DMS153 (cell line): ENCODE measurements at regions not wholly inside any gene's neighbourhood (a gene's known extent, or its start where the extent isn't known, plus 50 kb on each side); places are given as distances from the start of the nearest gene placed in this dataset.
"Not testable (repeated sequence)": the region's sequence is repeated elsewhere in the genome, so short reads cannot be mapped to it uniquely, and the experiment has no call there.

Experiments used
- DNase-seq: peaks from one replicate; lab custom pipeline; 2025; lab: John Stamatoyannopoulos, UW

DNA sequence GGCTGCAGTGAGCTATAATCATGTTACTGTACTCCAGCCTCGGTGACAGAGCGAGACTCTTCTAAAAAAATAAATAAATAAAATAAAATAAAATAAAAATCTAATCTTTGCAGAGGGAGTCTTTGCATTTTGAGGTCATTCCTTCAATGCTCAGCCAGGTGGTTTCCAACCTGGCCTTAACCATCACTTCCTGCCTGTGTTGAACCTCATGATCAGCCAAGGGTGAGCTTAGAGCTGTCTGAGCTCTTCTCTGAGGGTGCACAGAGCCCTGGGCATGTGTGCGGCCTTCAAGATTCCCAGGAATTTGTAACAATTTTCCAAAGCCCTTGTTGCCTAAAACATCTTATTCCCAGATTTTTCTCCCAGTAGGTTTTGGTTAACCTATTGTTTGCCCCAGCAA lies 94.3 kb downstream of the KCNJ12 start:
- not testable (repeated sequence) for DNase-seq

- no peak for DNase-seq
Measured at GRCh38 chr17:21470861-21471260, 94.7 kb downstream of the KCNJ12 start.

DNA sequence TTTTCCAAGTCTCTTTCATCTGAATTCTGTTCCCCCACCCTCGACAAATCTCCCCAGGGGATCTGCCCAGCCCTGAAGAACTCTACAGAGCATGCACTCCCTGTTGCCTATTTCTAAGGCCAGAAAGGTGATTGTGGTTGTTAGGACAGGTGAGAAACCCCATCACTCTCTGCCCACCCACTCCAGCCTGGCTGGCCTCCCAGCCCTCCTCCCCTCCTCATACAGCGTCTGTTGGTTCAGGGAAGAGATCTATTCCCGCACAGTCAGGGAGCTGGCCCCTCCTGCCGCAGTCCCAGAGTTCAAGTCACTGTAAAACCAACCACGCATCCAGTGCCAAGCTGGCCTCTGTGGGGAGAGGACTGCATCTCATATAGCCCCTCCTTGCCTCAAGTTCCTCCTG lies 98.7 kb downstream of the KCNJ12 start:
- DNase-seq, result no peak

DNA sequence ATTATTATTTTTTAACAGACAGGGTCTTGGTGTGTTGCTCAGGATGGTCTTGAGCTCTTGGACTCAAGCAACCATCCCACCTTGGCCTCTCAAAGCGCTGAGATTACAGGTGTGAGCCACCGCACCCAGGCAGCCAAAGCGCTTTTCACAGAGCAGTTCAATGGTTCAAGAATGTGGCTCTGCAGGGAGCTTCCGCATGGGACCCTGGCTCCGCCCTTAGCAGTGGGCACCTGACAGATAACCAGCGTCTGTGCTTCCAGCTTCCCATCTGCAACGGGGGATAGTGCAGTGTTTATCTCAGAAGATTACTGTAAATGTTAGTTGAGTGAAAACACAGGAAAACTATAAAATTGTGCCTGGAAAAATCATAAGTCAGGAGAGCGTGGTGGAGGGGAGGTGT lies 99.4 kb downstream of the KCNJ12 start:
- no peak for DNase-seq

DNA sequence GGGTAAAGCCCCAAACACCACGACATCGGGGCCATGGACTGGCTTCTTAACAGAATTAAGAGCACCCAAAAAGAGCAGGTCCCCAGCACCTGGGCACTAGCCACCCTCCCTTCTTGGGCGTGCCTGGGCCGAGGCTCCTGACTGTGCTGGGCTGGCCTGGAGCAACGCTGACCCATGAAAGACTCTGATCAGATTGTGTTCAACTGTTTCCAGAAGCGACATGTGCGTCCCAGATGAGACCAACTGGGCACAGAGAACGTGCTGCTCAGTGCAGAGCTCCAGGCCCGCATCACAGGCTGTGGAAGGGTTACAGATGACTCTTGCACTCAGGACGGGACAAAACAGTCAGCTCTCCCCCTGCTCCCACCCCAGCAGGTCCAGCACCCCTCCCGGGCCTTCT lies 100.7 kb downstream of the KCNJ12 start:
- DNase-seq, result no peak

GRCh38 chr17:21482189-21482865 lies 106.2 kb downstream of the KCNJ12 start:
- no peak for DNase-seq

- DNase-seq, result not testable (repeated sequence)
Measured at GRCh38 chr17:21488043-21488442, 111.9 kb downstream of the KCNJ12 start.

DNA sequence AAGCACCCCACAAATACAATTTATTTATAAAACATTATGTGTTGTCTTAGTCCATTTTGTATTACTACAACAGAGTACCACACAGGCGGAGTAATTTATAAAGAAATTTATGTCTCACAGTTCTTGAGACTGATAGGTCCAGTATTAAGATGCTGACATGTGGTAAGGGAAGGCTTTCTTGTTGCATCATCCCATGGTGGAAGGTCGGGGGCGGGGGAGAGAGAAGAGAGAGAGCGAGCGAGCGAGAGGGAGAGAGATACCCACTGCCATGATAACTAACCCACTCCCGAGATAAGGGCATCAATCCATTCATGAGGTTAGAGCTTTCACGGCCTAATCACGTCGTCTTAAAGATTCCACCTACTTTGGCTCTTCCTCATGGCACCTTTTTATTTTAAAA lies 117.8 kb downstream of the KCNJ12 start:
- DNase-seq, result no peak

- DNase-seq, result no peak
Measured at GRCh38 chr17:21495281-21495680, 119.1 kb downstream of the KCNJ12 start.

GRCh38 chr17:21500064-21500463 lies 123.9 kb downstream of the KCNJ12 start:
- DNase-seq, result no peak

- not testable (repeated sequence) for DNase-seq
Measured at GRCh38 chr17:21501927-21502700, 126.0 kb downstream of the KCNJ12 start.

- DNase-seq, result no peak
Measured at GRCh38 chr17:21505819-21506815, 130.0 kb downstream of the KCNJ12 start.

GRCh38 chr17:21507806-21508205 lies 131.6 kb downstream of the KCNJ12 start:
- not testable (repeated sequence) for DNase-seq

DNA sequence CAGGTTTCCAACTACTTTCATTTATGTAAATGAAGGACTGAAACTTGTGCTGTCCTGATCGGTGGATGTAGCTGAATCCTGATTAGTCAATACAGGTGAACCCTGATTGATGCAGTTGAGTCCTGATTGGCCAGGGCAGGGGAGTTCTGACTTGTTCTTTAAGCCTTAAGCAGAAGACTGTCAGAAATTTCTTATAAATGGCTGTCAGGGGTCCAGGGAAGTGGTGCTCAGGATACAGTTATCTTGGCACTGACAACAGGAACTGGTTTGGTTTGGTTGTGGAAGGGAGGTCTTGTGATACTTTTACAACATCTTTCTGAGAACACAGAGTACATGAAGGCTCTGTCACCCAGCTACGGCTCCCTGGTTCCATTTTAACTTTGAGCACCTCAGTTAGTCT lies 132.1 kb downstream of the KCNJ12 start:
- no peak for DNase-seq

- not testable (repeated sequence) for DNase-seq
Measured at GRCh38 chr17:21509356-21509755, 133.2 kb downstream of the KCNJ12 start.

DNA sequence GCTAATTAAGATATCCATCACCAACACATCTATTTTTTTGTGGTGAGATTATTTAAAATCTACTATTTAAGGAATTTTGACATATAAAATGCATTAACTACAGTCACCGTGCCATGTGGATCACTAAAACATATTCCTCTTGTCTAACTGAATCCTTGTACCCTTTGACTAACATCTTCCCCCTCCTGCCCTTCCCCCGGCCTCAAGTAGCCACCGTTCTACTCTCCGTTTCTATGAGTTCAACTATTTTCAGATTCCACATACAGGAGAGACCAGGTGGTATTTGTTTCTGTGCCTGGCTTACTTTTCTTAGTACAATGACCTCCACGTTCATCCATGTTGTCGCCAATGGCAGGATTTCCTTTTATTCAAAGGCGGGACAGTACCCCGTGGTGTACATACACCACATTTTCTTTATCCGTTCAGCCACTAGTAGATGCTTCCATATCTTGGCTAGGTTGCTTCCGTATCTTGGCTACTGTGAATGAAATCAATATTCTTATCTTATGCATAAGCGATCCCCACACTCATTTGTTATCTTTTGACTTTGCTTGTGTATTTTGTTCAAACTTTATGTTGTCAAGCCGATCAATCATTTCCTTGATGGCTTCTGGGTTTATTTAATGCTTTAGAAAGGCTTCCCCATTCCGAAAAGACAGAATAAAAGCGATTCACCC lies 134.7 kb downstream of the KCNJ12 start:
- no peak for DNase-seq

DNA sequence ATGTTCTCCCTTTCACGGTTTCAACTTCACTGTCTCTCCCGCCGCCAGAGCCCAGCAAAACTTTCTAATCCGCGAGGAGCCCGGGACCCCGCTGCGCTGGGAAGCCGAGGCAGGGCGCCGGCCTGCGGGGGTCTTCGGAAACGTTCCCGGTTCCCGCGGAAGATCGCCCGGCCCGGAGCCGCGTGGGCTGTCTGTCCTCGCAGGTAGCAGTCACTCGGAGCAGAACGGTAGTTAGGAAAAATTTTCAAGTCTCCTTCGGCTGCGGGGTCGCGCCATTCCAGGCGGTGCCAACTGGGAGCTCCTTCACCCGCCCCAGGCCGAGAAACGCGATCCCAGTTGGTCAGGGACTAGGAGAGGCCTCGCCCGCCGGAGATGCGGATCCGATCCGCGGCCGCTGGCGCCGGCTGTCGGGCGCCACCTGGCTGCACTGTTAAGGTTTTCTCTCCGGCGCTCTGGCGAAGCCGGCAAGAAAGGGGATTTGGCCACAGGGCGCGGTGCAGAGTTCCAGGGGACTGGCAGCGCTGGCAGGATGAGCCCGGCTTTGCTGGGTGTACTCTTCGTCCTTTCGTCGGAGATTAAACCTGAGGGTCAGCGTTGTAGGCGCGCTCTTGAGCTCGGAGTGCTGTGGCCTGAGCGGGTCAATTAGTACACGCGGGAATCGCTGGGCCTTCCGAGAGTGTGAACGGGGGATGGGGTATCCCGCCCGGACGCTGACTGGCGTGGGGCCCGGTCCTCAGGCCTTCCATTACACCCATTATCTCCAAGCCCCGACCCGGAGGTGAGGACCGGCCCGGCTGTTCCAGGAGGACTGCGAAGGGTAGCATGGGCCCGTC lies 135.4 kb downstream of the KCNJ12 start:
- DNase-seq, result peak; percentile 14

DNA sequence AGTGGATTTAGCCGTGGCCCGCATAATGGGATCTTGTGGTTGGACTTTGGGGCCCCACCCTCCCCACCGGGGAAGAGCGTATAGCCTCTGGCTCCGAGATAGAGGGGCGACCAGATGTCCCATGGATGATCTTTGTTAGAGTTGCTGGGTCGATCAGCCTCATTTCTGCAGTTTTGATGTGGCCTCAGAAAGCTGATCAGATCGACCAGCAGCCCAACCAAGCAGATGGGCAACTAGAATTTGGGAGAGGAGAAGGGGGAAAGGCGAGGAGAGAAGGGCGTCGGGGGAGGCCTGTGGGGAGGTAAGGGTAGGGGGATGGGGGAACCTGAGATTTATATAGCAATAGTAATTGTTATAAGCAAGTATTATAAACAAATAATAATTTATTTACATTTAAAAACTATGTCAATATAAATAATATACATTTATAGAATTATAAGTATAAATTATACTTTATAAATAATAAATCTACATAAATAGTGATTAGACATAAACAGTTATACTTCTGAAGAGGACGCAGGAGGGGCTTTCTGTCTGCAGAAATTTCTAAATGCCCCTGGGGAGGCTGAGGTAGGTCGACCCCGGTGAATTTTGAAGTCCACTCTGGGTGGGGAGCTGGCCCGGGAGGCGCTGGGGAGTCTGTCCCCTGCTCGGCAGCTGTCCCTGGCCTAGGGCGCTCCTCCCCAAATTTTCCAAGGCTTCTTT lies 136.3 kb downstream of the KCNJ12 start:
- no peak for DNase-seq

- DNase-seq, result no peak
Measured at GRCh38 chr17:21513012-21513570, 136.9 kb downstream of the KCNJ12 start.

DNA sequence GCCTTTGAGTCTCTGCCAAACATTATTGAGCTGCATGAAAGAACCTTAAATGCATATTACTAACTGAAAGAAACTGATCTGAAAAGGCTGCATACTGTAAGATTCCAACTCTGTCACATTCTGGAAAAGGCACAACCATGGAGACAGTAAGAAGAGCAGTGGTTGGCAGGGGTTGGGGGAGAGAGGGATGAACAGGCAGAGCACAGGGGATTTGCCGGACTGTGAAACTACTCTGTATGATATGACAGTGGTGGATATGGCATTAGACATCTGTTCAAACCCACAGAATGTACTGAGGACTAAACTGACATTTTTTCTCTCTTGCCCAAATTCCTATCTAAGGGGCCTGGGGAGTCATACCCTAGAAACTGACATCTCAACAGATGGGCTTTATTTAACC lies 138.4 kb downstream of the KCNJ12 start:
- not testable (repeated sequence) for DNase-seq
